CD4-positive, alpha-beta T cell treated with Interleukin-15 for 4 hours (primary cell): ENCODE measurements at regions not wholly inside any gene's neighbourhood (a gene's known extent, or its start where the extent isn't known, plus 50 kb on each side); places are given as distances from the start of the nearest gene placed in this dataset.

ENCODE experiments used
- DNase-seq: peaks from one replicate; pipeline ENCODE4 v3.0.0-alpha.2; 2020; ENCODE audit warnings: low spot score

DNA sequence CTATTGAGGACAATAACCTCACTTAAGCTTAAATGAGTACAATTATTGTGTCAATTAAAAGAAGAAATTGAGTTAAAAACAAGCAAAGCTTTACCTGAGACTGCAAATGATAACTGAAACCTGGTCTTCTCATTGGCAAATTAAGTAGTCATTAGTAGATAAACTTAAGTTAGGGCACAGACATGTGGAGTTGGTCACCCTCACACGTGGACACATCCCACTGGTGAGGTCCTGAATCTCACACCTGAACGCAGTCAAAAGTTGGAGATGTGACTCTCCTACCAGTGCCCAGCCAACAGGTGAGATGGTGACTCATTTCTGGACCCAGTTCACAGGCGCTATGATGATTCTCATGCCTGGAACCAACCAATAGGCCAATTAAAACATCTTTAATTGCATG lies 311.6 kb downstream of the FOXL1 start:
- no peak for DNase-seq

DNA sequence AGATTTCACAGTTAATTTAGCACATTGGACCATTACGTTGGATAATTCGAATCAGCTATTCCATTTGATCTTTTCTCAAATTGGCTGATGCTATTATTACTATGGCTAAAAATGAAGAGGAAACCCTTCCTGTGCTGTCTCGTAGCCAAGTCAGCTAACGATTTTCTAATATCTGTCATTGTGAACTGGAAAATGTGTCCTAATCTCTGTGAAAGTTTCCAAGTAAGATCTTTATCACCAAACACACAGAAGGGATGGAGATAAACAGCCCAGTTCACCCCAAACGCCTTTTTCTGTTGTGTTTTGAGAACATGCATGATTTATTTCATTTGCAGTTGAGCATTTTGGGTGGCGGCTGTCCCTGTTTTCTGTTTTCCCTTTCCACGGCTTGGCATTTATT lies 312.8 kb downstream of the FOXL1 start:
- no peak for DNase-seq

DNA sequence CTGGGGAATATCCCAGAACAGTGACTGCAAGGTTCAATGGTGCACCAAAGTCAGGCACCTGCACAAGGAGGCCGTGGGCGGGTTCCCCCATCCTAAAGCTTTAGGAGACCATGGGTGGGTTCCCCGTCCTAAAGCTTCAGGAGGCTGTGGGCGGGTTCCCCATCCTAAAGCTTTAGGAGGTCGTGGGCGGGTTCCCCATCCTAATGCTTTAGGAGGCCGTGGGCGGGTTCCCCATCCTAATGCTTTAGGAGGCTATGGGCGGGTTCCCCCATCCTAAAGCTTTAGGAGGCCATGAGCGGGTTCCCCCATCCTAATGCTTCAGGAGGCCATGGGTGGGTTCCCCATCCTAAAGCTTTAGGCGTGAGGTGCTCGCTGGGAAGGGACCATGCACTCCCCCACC lies 313.3 kb downstream of the FOXL1 start:
- no peak for DNase-seq

DNA sequence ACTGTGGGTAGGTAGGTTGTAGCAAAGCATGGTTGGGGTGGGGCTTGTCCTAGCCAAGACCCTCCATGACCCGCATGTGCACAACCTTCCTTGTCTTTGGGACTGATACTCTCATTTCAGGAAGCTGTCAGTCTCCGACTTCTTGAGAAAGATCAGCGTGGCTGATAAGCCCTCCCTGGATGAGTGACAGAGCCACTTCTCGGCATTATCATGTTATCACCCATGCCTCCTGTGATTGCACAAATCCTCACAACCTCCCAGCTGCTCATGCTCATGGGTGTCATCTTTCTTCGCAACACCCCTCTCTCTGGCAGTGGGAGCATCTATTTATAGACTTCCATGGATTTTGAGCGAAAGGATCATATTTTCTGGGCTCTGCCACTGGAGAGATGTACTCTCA lies 314.2 kb downstream of the FOXL1 start:
- DNase-seq: no peak

DNA sequence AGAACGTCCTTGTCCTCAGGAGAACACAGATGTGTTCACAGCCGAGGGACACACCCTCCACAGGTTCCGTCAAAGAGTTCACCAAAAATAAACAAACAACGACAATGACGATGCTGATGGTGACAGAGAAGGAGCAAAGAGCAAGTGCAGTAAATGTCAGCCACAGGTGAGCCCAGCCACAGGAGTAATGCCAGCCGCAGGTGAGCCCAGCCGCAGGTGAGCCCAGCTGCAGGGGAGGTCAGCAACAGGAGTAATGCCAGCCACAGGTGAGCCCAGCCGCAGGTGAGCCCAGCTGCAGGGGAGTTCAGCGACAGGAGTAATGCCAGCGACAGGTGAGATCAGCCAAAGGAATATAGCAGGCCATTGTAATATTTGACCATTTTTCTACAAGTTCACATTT lies 315.2 kb downstream of the FOXL1 start:
- DNase-seq: no peak

DNA sequence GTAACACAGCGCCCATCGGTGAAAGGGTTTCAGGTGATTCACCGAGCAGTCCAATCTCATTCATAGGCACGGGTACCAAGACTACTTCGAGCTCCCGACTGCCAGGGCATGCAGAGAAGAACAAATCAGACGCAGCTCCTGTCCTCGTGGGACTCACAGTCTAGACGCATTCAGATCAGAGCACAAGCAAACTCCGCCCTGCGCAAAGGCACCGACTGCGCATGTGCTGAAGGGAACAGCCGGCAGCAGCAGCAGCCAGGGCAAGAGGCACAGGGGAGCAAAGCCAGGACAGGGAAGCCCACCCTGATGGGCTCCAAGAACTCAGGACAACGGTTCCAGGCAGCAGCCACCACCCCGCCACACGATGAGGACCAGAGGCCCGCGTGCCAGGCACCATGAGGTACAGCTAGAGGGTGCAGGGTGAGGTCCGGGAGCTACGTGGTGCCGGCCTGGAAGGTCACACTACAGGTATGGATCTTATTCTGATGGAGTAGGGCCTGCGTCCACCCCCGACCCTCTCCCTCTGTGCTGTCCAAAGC lies 315.7 kb downstream of the FOXL1 start:
- no peak for DNase-seq

DNA sequence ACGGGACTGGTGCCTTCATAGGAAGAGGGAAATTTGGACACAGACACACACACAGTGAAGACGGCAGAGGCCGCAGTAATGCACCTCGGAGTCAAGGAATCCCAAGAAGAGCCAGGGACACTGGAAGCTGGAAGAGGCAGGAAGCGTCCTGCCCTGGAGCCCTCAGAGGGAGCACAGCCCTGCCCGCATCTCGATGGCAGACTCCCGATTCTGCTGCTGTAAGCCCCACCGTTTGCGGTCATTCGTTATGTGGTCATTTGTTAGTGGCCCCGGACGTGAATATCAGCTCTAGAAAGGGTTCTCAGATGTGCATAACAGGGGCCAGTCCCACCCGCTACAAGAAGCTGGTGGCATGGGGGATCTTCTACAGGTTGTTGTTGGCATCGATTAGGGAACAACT lies 316.6 kb downstream of the FOXL1 start:
- no peak for DNase-seq

DNA sequence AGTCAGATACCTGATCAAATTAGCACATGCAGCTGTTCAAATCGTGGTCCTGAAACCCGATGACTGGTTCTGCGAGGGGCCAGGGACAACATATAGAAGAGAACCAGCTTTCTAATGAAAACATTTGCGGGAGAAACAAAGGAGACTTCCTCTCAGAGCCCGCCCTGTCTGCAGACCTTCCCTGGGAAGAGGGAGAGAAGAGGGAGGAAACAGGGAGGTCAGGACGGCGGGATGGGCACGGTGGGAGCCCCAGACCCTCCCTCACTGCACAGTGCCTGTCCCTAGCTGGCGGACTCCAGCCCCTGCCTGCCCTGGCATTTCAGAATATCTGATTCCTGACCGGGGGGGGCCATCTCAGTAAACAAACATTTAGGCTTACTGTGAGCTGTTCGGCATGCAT lies 317.3 kb downstream of the FOXL1 start:
- no peak for DNase-seq

DNA sequence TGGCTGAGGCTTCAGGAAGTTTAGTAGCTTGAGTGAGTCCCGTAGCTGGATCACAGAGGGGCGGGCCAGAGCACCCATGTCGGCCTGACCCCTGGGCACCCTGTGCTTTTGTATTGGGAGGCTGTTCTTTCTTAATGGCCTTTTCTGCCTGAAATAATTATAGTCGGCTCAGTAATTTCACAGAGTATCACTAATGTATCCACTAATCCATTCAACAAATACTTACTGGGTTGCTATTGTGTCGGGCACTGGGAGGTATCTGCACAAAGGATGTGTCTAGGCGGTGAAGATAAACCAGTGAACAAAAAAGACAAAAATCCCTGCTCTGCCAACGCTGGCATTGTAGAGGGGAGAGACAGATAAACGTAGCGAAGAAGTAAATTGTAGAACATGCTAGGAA lies 318.6 kb downstream of the FOXL1 start:
- no peak for DNase-seq

DNA sequence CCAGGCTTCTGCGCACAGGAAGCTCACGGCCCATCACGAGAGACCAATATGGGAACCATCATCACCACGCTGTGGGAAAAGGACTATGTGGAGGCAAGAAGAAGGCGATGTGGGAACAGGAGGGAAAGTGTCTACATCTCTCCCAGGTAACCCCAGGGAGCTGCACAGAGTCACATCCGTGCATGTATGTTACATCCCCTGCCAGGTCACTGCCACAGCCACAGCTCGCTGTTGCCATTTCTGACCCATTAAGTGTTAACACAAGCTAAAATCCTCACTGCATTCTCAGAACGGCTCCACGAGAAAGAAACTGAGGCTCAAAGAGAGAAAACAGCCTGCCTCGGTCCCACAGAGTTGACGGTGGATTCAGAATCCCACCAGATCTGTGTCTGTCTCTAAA lies 319.1 kb downstream of the FOXL1 start:
- DNase-seq: no peak

DNA sequence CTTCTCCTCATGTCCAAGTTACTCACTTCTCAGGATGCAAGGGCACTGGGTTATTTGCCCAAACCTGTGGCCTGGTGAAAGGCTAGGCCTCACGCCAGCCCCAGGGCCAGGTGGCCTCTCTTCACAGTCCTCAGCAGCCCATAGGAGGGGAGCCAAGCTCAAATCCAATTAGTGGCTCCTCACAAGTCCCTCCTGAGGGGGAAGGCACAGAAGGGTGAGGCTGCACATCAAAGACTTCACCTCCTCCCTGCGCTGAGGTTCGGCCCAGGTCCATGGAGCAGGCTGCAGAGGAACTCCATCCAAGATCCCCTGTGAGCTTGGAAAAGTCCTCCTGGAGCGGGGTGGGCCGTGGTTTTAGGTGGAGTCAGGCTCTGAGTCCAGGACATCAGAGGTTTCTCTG lies 320.0 kb downstream of the FOXL1 start:
- DNase-seq: no peak

DNA sequence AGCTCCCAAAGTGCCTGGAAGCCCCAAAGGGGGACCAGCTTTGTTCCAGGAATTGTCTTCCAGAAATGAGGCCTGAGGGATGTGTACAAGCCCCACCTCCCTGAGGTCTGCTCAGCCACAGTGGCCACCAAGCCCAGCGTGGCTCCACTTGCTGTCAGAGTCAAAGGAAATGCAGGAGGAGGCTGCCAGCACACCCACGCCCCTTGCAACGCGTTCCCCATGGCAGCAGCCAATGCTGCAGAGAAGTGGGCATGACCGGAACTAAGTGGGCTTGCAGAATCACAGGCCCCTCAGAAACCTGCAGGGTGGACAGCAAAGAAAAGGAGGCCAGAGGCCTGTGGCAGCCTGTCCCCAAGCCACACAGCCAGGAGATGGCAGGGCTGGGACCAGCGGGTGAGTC lies 320.8 kb downstream of the FOXL1 start:
- no peak for DNase-seq

DNA sequence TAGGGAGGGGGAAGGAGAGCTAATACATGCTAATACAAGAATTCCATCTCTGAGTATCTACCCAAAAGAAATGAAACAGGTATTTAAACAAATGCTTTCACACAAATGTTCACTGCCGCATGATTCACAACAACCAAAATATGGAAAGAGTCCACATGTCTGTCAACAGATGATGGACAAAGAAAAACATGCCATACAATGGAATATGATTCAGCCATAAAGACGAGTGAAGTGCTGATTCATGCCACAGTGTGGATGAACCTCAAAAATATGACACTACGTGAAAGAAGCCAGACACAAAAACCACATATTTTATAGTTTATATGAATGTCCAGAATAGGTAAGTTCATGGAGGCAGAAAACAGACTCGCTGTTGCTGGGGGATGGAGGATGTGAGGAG lies 321.4 kb downstream of the FOXL1 start:
- no peak for DNase-seq

DNA sequence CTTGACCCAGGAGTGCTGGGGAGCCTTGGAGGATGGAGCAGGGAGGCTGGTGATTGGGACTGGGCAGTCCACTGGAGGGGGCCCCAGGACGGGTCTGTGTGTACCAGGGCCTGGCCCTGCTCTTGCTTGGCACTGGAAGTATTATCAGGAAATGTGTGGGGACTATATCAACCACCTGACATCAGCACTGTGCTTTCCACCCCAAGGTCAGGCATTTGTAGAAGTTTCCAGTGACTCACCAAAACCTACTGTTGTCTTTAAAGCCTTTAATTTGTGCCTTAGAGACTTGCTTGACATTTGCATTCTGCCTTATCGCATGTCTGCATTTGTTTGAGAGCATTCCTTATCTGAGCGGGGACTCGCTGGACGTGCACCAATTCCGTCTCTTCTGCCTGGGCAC lies 323.1 kb downstream of the FOXL1 start:
- no peak for DNase-seq

DNA sequence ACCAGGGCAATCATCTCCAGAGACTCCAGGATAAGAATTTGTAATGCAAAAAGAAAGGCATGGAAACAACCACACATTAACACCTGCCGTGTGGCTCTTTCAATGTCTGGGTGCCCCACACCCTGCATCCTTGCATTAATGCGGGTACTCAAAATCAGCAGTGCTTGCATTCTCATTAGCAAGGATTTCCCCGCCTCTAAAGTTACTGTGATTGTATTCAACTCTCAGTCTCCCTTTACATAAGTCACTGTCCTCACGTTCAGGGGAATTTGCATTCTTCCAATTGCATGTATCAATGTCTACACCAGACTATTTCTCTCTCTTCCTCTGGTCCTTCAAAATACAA lies 324.3 kb downstream of the FOXL1 start:
- DNase-seq: no peak

DNA sequence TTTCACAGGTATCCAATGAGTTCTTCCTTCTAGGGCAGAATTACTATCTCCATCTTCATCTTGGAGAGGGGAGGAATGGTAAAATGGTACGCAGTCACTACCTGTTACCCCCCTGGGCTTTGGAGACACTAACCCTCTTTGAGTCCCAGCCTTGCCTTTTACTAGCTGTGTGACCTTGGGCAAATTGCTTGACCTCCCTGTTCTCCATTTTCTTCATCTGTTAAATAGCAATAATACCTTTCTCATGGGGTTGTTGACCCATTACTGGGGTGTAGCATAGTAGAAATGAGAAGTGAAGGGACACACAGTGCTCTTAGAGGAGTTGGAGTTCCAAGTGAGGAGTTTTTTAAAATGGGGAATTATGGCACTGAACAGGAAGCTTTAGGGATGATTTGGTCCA lies 324.7 kb downstream of the FOXL1 start:
- no peak for DNase-seq

DNA sequence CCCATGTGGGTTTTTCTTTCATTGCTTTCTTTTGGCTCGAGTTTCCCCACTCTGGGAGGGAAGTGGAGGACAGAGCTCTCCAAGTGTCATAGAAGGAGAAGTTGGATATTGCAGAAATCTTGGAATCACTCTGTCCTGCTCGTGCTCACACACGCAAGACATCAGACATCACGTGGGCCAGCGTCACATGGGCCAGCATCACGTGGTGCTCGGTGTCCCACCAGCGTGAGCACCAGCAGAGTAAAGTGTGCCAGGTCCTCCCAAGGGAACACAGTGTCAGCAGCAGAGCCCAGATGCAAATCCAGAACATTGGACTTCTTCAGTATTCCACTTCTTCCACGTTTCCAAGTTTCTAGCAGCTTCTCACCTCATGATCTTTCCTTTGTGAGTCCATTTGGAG lies 327.0 kb downstream of the FOXL1 start:
- no peak for DNase-seq

DNA sequence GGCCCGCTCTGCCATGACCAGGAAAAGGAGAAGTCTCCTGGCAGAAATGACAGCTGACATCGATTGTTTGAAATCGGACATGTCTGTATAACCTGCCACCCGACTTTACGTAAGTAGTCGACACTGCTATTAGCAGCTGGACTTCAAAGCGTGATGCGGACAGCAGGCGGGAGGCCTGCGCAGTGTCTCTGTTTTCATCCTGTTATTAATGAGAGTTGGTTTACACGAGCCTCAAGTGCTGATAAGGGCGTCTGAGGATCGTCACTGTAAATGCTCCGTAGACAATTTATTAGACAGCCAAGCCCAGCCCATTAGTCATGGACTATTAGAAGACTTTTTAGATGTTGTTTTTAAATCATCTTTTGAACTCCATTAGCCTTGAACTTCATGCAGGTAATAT lies 328.3 kb downstream of the FOXL1 start:
- no peak for DNase-seq

DNA sequence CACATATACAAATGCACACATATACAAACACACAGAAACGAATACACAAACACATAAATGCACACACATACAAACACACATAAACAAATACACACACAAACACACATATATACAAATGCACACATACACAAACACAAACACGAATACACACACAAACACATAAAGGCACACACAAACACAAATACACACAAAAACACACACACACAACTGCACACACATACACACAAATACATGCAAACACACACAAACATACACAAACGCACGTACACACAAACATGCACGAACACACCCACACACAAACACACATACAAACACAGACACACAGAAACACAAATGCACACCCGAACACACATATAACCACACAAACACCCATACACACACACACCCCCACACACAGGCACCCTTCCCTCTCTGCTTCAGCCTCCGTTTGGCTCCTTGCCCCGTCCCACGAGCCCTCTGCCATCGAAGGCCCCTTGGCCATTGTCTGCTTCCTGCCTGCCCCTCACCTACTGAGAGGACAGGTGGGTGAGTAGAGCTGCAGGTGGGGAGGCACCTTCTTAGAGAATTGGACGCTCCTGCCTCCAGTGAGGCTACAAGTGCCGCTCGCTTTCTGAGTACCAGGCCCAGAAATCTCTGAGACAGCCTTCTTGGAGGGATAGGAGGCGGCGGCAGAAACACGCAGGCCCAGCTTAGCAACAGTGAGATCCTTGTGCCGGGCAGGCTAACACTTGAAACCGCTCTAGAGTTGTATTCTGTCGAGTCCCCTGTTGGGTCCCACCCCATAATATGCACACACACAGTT lies 331.2 kb downstream of the FOXL1 start:
- DNase-seq: no peak

DNA sequence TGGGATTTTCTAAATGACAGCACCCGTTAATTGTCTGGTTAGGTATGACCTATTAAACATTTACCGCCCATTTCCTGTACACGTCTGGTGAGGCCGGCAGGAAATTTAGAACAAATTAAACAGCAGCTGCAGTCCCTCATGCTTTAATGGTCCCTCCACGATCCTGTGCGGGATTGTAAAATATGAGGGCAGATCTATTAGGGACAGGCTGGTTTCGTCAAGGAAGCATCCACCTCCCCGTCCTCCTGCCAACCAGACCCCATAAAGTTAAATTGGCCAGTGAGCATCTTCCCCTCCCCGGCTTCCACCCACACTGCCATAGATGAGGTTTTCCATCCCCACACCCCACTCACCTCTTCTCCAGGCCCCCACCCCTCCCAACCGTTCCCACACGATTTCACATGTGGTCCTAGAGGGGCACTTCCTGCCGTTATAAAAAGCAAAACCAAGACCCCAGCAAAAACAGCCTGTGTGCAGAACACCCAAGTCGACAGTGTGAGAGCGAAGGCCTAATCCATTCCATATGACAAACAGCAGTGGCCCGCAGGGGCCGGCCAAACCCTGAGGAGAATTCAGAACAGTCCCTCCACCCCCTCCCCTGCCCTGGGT lies 331.9 kb downstream of the FOXL1 start:
- no peak for DNase-seq

DNA sequence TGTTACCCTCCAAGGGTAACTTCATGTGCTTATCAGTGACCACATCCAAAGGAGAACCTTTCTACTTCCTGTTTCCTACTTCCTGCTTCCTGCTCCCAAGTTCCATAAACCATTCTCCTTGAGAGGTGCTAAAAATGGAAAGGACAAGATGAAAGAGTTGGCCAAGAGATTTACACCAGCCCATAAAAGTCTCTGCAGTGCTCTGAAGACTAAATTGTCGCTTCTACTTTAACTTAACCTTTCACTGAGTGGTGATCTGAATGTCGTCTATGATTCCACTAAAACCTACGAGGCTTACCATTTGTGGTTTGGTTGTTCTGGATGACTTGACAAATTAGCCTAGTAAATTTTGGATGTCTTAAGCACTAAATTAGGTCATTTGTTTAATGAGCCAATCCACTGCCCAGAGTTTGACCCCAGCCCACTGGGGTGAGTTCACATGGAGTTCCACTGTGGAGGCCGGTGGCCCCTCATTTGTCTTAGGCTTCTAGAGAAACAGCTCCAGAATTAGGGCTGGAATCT lies 333.1 kb downstream of the FOXL1 start:
- no peak for DNase-seq

DNA sequence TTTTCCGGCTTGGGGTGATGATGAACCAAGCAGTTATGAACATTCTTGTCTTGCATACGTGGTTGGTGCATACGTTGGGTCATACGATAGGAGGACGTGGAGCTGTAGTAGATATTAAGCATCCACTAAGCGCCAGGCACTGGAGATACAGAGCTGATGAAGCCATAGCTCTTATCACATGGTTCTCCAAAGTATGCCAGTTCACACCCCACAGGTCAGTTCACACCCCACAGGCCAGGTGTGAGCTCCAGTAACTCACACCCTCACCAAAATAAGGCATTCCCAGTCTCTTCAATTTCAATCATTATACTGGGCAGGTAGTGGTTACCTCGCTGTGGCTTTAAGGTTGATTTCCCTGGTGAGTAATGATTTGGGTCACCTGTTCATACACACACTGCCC lies 335.5 kb downstream of the FOXL1 start:
- DNase-seq: no peak

DNA sequence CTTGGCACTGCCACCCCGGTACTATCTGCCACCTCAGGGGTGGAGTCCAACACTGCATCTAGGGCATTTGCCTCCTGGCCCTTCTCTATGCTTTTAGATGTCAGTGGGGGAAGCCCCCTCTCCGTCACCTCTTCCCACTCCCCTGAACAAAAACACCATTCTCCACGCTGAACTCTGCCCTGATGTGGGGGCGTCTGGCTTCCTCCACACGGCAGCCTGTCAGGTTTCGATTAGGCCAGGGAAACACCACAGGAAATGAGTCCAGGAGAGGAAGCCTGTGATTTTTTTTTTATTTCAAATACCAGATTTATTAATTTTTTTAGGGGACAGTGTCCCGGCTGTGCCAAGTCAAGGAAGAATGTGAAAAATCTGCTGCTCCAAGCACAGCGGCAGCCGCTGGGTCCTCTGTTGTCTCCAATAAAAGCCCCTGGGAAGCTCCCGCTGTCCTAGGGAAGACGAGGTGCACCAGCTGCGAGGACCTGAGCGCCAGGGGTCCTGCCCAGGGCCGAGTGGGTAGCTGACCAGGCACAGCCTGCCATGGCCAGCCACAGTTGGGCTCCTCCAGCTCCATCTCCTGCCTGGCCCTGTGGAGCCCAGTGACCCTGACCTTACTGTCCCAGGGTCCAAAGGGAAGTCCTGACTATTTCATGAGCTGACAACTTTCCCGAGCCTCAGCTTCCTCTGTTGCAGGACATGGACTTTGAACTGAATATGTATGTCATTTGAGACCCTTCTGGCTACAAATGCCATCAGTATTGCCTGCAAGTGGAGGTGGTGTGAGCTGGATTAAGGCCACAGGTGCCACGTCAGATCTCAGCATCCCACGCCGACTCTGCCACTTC lies 336.7 kb downstream of the FOXL1 start:
- DNase-seq: no peak
